ENCODE measurements at regions not wholly inside any gene's neighbourhood (a gene's known extent, or its start where the extent isn't known, plus 50 kb on each side); places are given as distances from the start of the nearest gene placed in this dataset.

GRCh38 chr4:3715855-3716630 is 50.1 kb upstream of the ADRA2C start:
- peak in 1 of 5 donors; percentile 3 for DNase-seq
- H3K27ac ChIP-seq: no peak overlapping the region
- H3K4me3 ChIP-seq: no peak overlapping the region
- H3K4me1 ChIP-seq (ENCODE audit: insufficient read depth): no peaks in the 10 kb centered on the region
- H3K9me3 ChIP-seq: no peaks in the 10 kb centered on the region
- intact Hi-C loops (cut with DNase I): no loop called here
- no peaks in the 10 kb centered on the region for H3K27me3 ChIP-seq
- TF ChIP-seq CTCF (IDR thresholded peaks at IDR 0.05) (no peak), EP300 (IDR thresholded peaks at IDR 0.05) (no peak), POLR2A (IDR thresholded peaks at IDR 0.05) (no peak)
- no peaks in the 10 kb centered on the region for H3K36me3 ChIP-seq
- WGBS, 3 donors: 76 to 89% (median 84%) methylated on average over 22 to 23 of the region's 23 CpGs

- H3K4me1 ChIP-seq (ENCODE audit: insufficient read depth): no peaks in the 10 kb centered on the region
- H3K27me3 ChIP-seq: no peaks in the 10 kb centered on the region
- DNase-seq: no peak
- no peaks in the 10 kb centered on the region for H3K9me3 ChIP-seq
- intact Hi-C loops (cut with DNase I): no loop called here
- H3K4me3 ChIP-seq: no peak overlapping the region
- no peak for TF ChIP-seq CTCF (IDR thresholded peaks at IDR 0.05)
- TF ChIP-seq POLR2A (IDR thresholded peaks at IDR 0.05): no peak
- no peak overlapping the region for H3K27ac ChIP-seq
- H3K36me3 ChIP-seq: no peaks in the 10 kb centered on the region
- 40 to 59% (median 52%) methylated on average over 23 of the region's 23 CpGs for WGBS, 3 donors
Observed at GRCh38 chr4:3715061-3715854, 50.9 kb upstream of the ADRA2C start.

- H3K27me3 ChIP-seq: no peaks in the 10 kb centered on the region
- no peak for DNase-seq
- WGBS, 3 donors: 80 to 84% (median 80%) methylated on average over 4 of the region's 4 CpGs
- no peaks in the 10 kb centered on the region for H3K4me1 ChIP-seq (ENCODE audit: insufficient read depth)
- H3K36me3 ChIP-seq: no peaks in the 10 kb centered on the region
- TF ChIP-seq EP300 (IDR thresholded peaks at IDR 0.05) (no peak), POLR2A (IDR thresholded peaks at IDR 0.05) (no peak), CTCF (IDR thresholded peaks at IDR 0.05) (no peak)
- no peak overlapping the region for H3K4me3 ChIP-seq
- intact Hi-C loops (cut with DNase I): no loop called here
- H3K27ac ChIP-seq: no peak overlapping the region
- H3K9me3 ChIP-seq: no peaks in the 10 kb centered on the region
Observed at GRCh38 chr4:3714642-3715001, 51.6 kb upstream of the ADRA2C start.

GRCh38 chr4:3713817-3714641 is 52.2 kb upstream of the ADRA2C start:
- Histone ChIP-seq H3K4me1 (ENCODE audit: insufficient read depth) (no peaks in the 10 kb centered on the region), H3K4me3 (no peak overlapping the region), H3K36me3 (no peaks in the 10 kb centered on the region), H3K27me3 (no peaks in the 10 kb centered on the region), H3K27ac (no peak overlapping the region), H3K9me3 (no peaks in the 10 kb centered on the region)
- intact Hi-C loops (cut with DNase I): no loop called here
- peak in 1 of 5 donors; percentile 4 for DNase-seq
- 90 to 93% (median 92%) methylated on average over 13 of the region's 13 CpGs for WGBS, 3 donors
- TF ChIP-seq EP300 (IDR thresholded peaks at IDR 0.05) (no peak), CTCF (IDR thresholded peaks at IDR 0.05) (no peak), POLR2A (IDR thresholded peaks at IDR 0.05) (no peak)

All from ovary (tissue), 7 donors.